ENCODE measurements at regions not wholly inside any gene's neighbourhood (a gene's known extent, or its start where the extent isn't known, plus 50 kb on each side); places are given as distances from the start of the nearest gene placed in this dataset.

- Histone ChIP-seq H3K4me3 (no peak overlapping the region), H3K9me3 (no peaks in the 10 kb centered on the region), H3K27me3 (ENCODE audit: insufficient read depth in 3 of 3, low read length in 2 of 3) (no peaks in the 10 kb centered on the region), H3K27ac (no peak overlapping the region), H3K36me3 (ENCODE audit: insufficient read depth in 1 of 2, low read depth in 1 of 2) (no peaks in the 10 kb centered on the region), H3K4me1 (no peaks in the 10 kb centered on the region)
- no peak for DNase-seq
- ATAC-seq, result no peak
- intact Hi-C loops (cut with DNase I), result no loop called here
- no peak for TF ChIP-seq CTCF (IDR thresholded peaks at IDR 0.05)
Measured at GRCh38 chr11:29009426-29009825, 901.2 kb downstream of the METTL15 start.

GRCh38 chr11:29008481-29008880 is 900.3 kb downstream of the METTL15 start:
- Histone ChIP-seq H3K27ac (no peak overlapping the region), H3K27me3 (ENCODE audit: insufficient read depth in 3 of 3, low read length in 2 of 3) (no peaks in the 10 kb centered on the region), H3K4me3 (no peak overlapping the region), H3K9me3 (no peaks in the 10 kb centered on the region), H3K4me1 (no peaks in the 10 kb centered on the region), H3K36me3 (ENCODE audit: insufficient read depth in 1 of 2, low read depth in 1 of 2) (no peaks in the 10 kb centered on the region)
- DNase-seq, result no peak
- TF ChIP-seq CTCF (IDR thresholded peaks at IDR 0.05), result no peak
- intact Hi-C loops (cut with DNase I), result no loop called here
- ATAC-seq, result no peak

GRCh38 chr11:29006668-29007067 is 898.5 kb downstream of the METTL15 start:
- H3K4me3 ChIP-seq, result no peak overlapping the region
- no peak for ATAC-seq
- 75 to 85% (median 81%) methylated on average over 3 of the region's 3 CpGs for WGBS, 3 donors

GRCh38 chr11:29005401-29005980 is 897.3 kb downstream of the METTL15 start:
- no peaks in the 10 kb centered on the region for H3K36me3 ChIP-seq (ENCODE audit: insufficient read depth in 1 of 2, low read depth in 1 of 2)
- H3K9me3 ChIP-seq, result no peaks in the 10 kb centered on the region
- H3K4me3 ChIP-seq, result no peak overlapping the region
- H3K27me3 ChIP-seq (ENCODE audit: insufficient read depth in 3 of 3, low read length in 2 of 3), result no peaks in the 10 kb centered on the region
- no peak overlapping the region for H3K27ac ChIP-seq
- no peak for DNase-seq
- intact Hi-C loops (cut with DNase I), result no loop called here
- no peaks in the 10 kb centered on the region for H3K4me1 ChIP-seq
- ATAC-seq, result no peak
- WGBS, 3 donors, result 73 to 78% (median 73%) methylated on average over 4 of the region's 4 CpGs
- no peak for TF ChIP-seq CTCF (IDR thresholded peaks at IDR 0.05)

More at GRCh38 chr11:29006668-29007067, 898.5 kb downstream of the METTL15 start:
- no peak for DNase-seq
- Histone ChIP-seq H3K9me3 (no peaks in the 10 kb centered on the region), H3K27me3 (ENCODE audit: insufficient read depth in 3 of 3, low read length in 2 of 3) (no peaks in the 10 kb centered on the region), H3K36me3 (ENCODE audit: insufficient read depth in 1 of 2, low read depth in 1 of 2) (no peaks in the 10 kb centered on the region), H3K27ac (no peak overlapping the region), H3K4me1 (no peaks in the 10 kb centered on the region)
- no peak for TF ChIP-seq CTCF (IDR thresholded peaks at IDR 0.05)
- intact Hi-C loops (cut with DNase I), result no loop called here

- no peaks in the 10 kb centered on the region for H3K36me3 ChIP-seq (ENCODE audit: insufficient read depth in 1 of 2, low read depth in 1 of 2)
- WGBS, 3 donors, result 48 to 64% (median 54%) methylated on average over 3 of the region's 3 CpGs
- ATAC-seq, result no peak
Measured at GRCh38 chr11:29002816-29003215, 894.6 kb downstream of the METTL15 start.

More at GRCh38 chr11:29002816-29003215, 894.6 kb downstream of the METTL15 start:
- Histone ChIP-seq H3K27ac (no peak overlapping the region), H3K9me3 (no peaks in the 10 kb centered on the region), H3K4me1 (no peaks in the 10 kb centered on the region), H3K27me3 (ENCODE audit: insufficient read depth in 3 of 3, low read length in 2 of 3) (no peaks in the 10 kb centered on the region), H3K4me3 (no peak overlapping the region)
- DNase-seq, result no peak
- TF ChIP-seq CTCF (IDR thresholded peaks at IDR 0.05), result no peak
- intact Hi-C loops (cut with DNase I), result no loop called here

Measured in psoas muscle (tissue), 7 donors.